K562 (cell line): ENCODE measurements at regions not wholly inside any gene's neighbourhood (a gene's known extent, or its start where the extent isn't known, plus 50 kb on each side); places are given as distances from the start of the nearest gene placed in this dataset.
A peak's percentile ranks its signal among the peaks of the same experiment; 100 is the strongest.

Source experiments
- ATAC-seq: fragments of 200-7000 bp; cut with Tn5 transposase; 3 replicates; pipeline ENCODE4 v1.9.1; 2020; ENCODE audit warnings: moderate library complexity
- BruUV-seq: library from RNA; stranded (reverse); fragments of 400-500 nt; replicated peaks from 2 replicates; lab custom pipeline; 2021; lab: Mats Ljungman, UMichigan
- CTCF ChIA-PET: fragments of 300-600 bp; formaldehyde crosslinking; extraction: SDS; loops from one replicate; lab custom pipeline; 2021; ENCODE audit warnings: low intra/inter-chr PET ratio; lab: Yijun Ruan, JAX
- POLR2A ChIA-PET: fragments of 300-600, 350-650 bp; sonication (Branson Sonifier 250); formaldehyde crosslinking; extraction: SDS; loops from one replicate; lab custom pipeline; 2021; ENCODE audit warnings: antibody characterized with exemption, inconsistent platforms; lab: Yijun Ruan, JAX
- DNase-seq, 4 experiments: peaks; one replicate each; pipeline versions ENCODE4 v3.0.0 to v3.0.0-alpha.2; 2011 to 2018; ENCODE audit warnings: low spot score in 3 of 4, mixed read lengths in 3 of 4; ENCODE audit errors: extremely low read depth in 1 of 4
- FAIRE-seq: peaks from 2 replicates; lab custom pipeline; 2011; peaks lifted over from hg19 to GRCh38; lab: Jason Lieb, UNC
- H2AFZ ChIP-seq: 2 replicates; pipeline ENCODE4 v1.6.0; 2011; ENCODE audit warnings: low read depth, low read length, control low read depth, inconsistent platforms
- H3K27ac ChIP-seq: fragments of 200-600 bp; 3 replicates; pipeline ENCODE4 v1.8.0; 2011; ENCODE audit warnings: low read depth, mild to moderate bottlenecking, control low read depth, inconsistent platforms, low read length, moderate library complexity, mixed read lengths; ENCODE audit errors: extremely low read depth
- H3K27me3 ChIP-seq, 2 experiments: fragments of 300-600 bp in 1 of 2; 2 replicates in 1 of 2; 3 replicates in 1 of 2; pipeline versions ENCODE4 v1.6.0 to v1.8.0; 2011; ENCODE audit warnings: inconsistent platforms in 2 of 2, low read length in 2 of 2, mild to moderate bottlenecking in 1 of 2, mixed read lengths in 1 of 2, moderate library complexity in 1 of 2; ENCODE audit not compliant: control insufficient read depth in 2 of 2, insufficient read depth in 2 of 2
- H3K36me3 ChIP-seq: fragments of 300-600 bp; 3 replicates; pipeline ENCODE4 v1.8.0; 2011; ENCODE audit warnings: mild to moderate bottlenecking, low read length, inconsistent platforms; ENCODE audit not compliant: control insufficient read depth, insufficient read depth
- H3K4me1 ChIP-seq, 2 experiments: fragments of 200-600 bp in 1 of 2; replicated peaks in 1 of 2; 2 replicates in 1 of 2; 3 replicates in 1 of 2; pipeline versions ENCODE4 v1.5.1 to v1.8.0; 2011; ENCODE audit warnings: inconsistent platforms in 2 of 2, low read length in 2 of 2, mild to moderate bottlenecking in 1 of 2, mixed read lengths in 1 of 2, moderate library complexity in 1 of 2; ENCODE audit not compliant: control insufficient read depth in 2 of 2, insufficient read depth in 2 of 2
- H3K4me2 ChIP-seq: 2 replicates; pipeline ENCODE4 v1.6.1; 2011; ENCODE audit warnings: low read length, control low read depth, inconsistent platforms, mixed read lengths; ENCODE audit not compliant: insufficient read depth
- H3K4me3 ChIP-seq: fragments of 200-600 bp; sonication (generic), shearing (Covaris generic); 2 replicates; pipeline ENCODE4 v1.5.1; 2016; ENCODE audit warnings: control low read depth, inconsistent platforms
- H3K79me2 ChIP-seq: fragments of 200-600 bp; 3 replicates; pipeline ENCODE4 v1.8.0; 2011; ENCODE audit warnings: low read length, inconsistent platforms; ENCODE audit not compliant: control insufficient read depth, insufficient read depth
- H3K9ac ChIP-seq, 2 experiments: 2 replicates each; pipeline versions ENCODE4 v1.6.0 to v1.6.1; 2011; ENCODE audit warnings: low read depth in 2 of 2, low read length in 2 of 2, control low read depth in 1 of 2, inconsistent platforms in 1 of 2, mild to moderate bottlenecking in 1 of 2, mixed read lengths in 1 of 2; ENCODE audit not compliant: insufficient read depth in 1 of 2
- H3K9me1 ChIP-seq: one replicate; pipeline ENCODE4 v1.6.0; 2011; ENCODE audit warnings: inconsistent platforms, mild to moderate bottlenecking, low read length, moderate library complexity; ENCODE audit not compliant: control insufficient read depth, insufficient read depth
- H3K9me3 ChIP-seq: replicated peaks from 2 replicates; pipeline ENCODE4 v1.5.1; 2011; ENCODE audit warnings: low read depth, low read length, inconsistent platforms; ENCODE audit not compliant: control insufficient read depth, insufficient read depth
- H4K20me1 ChIP-seq: replicated peaks from 2 replicates; pipeline ENCODE4 v1.6.1; 2011; ENCODE audit warnings: low read length, inconsistent platforms, mixed read lengths; ENCODE audit not compliant: control insufficient read depth, insufficient read depth
- BCL6 ChIP-seq: fragments of 250-450 bp; sonication (Bioruptor Pico); IDR thresholded peaks from 2 replicates; pipeline ENCODE4 v1.4.0; 2020
- BRD9 ChIP-seq: fragments of 450-650 bp; IDR thresholded peaks from 2 replicates; pipeline ENCODE4 v1.6.1; 2018; ENCODE audit warnings: low read depth; ENCODE audit not compliant: partially characterized antibody
- FOXK1 ChIP-seq: sonication (generic); formaldehyde crosslinking; IDR thresholded peaks from 2 replicates; pipeline ENCODE4 v1.8.0; 2022; ENCODE audit warnings: missing genetic modification reagents, mild to moderate bottlenecking, borderline replicate concordance
- HLTF ChIP-seq: fragments of 450-650 bp; IDR thresholded peaks from 2 replicates; pipeline ENCODE4 v1.6.1; 2016
- TRIM28 ChIP-seq: fragments of 450-650 bp; IDR thresholded peaks from 2 replicates; pipeline ENCODE4 v1.6.1; 2017
- YBX1 ChIP-seq: fragments of 450-650 bp; IDR thresholded peaks from 2 replicates; pipeline ENCODE4 v1.7.1; 2016; ENCODE audit warnings: mild to moderate bottlenecking
- ZNF124 ChIP-seq: sonication (generic); formaldehyde crosslinking; IDR thresholded peaks from 2 replicates; pipeline ENCODE4 v1.8.1; 2022; ENCODE audit warnings: missing genetic modification reagents
- ZNF224 ChIP-seq: sonication (generic); formaldehyde crosslinking; IDR thresholded peaks from 2 replicates; pipeline ENCODE4 v1.8.0; 2022; ENCODE audit warnings: mild to moderate bottlenecking, missing genetic modification reagents
- ZNF507 ChIP-seq: conservative IDR thresholded peaks from 2 replicates; pipeline ENCODE4 v1.6.1; 2017; ENCODE audit warnings: missing genetic modification characterization, missing compliant biosample characterization
- ZNF707 ChIP-seq: fragments of 250-450 bp; sonication (Bioruptor Pico); conservative IDR thresholded peaks from 2 replicates; pipeline ENCODE4 v1.8.0; 2022; ENCODE audit warnings: inconsistent platforms, mild to moderate bottlenecking, moderate library complexity
- WGBS: fragments of 100-300 bp; shearing (Covaris generic); methylation state at CpG from one replicate; pipeline ENCODE4 v1.1.6; 2016; ENCODE audit warnings: low coverage, mixed read lengths; ENCODE audit not compliant: insufficient coverage; ENCODE audit errors: missing lambda C conversion rate; 5-methylcytosine and 5-hydroxymethylcytosine counted together
- in situ Hi-C: fragments of 300-500 bp; cut with MboI; formaldehyde crosslinking; loops from 4 replicates; pipeline ENCODE4 v1.15.0; 2018; ENCODE audit warnings: inconsistent platforms, mixed read lengths
- intact Hi-C: fragments of 100-400 bp; cut with micrococcal nuclease; formaldehyde crosslinking; loops from 2 replicates; pipeline ENCODE4 v1.14.2; 2022

DNA sequence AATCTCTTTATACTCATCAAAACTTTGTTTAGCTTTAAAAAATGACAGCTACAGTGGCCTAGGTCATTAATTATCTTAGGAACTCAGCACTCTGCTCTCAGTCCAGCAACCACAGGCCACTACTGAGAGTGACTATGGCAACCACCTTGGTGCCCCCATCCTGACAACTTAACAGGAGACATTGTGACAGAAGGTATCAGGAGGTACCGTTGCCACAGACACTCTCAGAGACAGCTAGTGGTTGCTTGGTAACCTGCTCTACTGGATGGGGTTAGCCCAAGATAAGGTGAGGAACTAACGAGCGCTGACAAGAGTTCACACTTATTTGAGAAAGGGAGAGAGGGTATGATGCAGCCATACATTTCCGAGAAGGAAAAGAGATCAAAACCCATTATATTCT lies 76.1 kb upstream of the TFAP2D start:
- no peaks in the 10 kb centered on the region for H3K9me3 ChIP-seq
- H3K4me2 ChIP-seq = no peak overlapping the region
- no peak overlapping the region for H3K27ac ChIP-seq
- H2AFZ ChIP-seq = no peak overlapping the region
- BruUV-seq = no TSS peak
- no peak overlapping the region for H3K4me3 ChIP-seq
- H3K9me1 ChIP-seq = no peaks in the 10 kb centered on the region
- CTCF ChIA-PET = no interaction called here
- H3K36me3 ChIP-seq = no peaks in the 10 kb centered on the region
- no peaks in the 10 kb centered on the region for H3K4me1 ChIP-seq
- no peaks in the 10 kb centered on the region for H3K79me2 ChIP-seq
- WGBS = 0% methylated on average over 4 of the region's 4 CpGs
- FAIRE-seq (no peak), DNase-seq (no peak), ATAC-seq (no peak)
- H3K9ac ChIP-seq = no peak overlapping the region
- intact Hi-C loops = no loop called here
- TF ChIP-seq BRD9 (no peak), FOXK1 (CRISPR knock-in tag) (no peak), HLTF (no peak), TRIM28 (no peak)
- POLR2A ChIA-PET = no interaction called here
- no peaks in the 10 kb centered on the region for H4K20me1 ChIP-seq
- H3K27me3 ChIP-seq = no peaks in the 10 kb centered on the region
- in situ Hi-C loops = no loop called here

DNA sequence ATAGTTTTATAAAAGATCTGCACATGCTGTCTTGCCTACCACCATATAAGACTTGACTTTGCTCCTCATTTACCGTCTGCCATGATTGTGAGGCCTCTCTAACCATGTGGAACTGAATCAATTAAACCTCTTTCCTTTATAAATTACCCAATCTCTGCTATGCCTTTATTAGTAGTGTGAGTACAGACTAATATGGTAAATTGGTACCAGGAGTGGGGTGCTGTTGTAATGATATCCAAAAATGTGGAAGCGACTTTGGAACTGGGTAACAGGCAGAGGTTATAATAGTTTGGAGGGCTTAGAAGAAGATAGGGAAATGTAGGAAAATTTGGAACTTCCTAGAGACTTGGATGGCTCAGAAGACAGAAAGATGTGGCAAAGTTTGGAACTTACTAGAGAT lies 64.2 kb upstream of the TFAP2D start:
- H3K27ac ChIP-seq = no peak overlapping the region
- no peaks in the 10 kb centered on the region for H3K36me3 ChIP-seq
- no peaks in the 10 kb centered on the region for H3K79me2 ChIP-seq
- intact Hi-C loops = no loop called here
- no peaks in the 10 kb centered on the region; the same call in 1 of the 2 replicates for H3K9me3 ChIP-seq
- H3K4me1 ChIP-seq = no peaks in the 10 kb centered on the region
- FAIRE-seq (no peak), ATAC-seq (no peak), DNase-seq (no peak)
- TF ChIP-seq YBX1 = no peak
- TF ChIP-seq ZNF507 (tag) = no peak
- no peak for TF ChIP-seq ZNF124 (CRISPR knock-in tag)
- TF ChIP-seq ZNF707 = peak; percentile 89
- no peak for TF ChIP-seq BCL6 (CRISPR knock-in tag)
- TF ChIP-seq ZNF224 = no peak
- H3K9me1 ChIP-seq = no peaks in the 10 kb centered on the region
- POLR2A ChIA-PET = no interaction called here
- no peak overlapping the region for H3K9ac ChIP-seq
- in situ Hi-C loops = no loop called here
- no TSS peak for BruUV-seq
- no peak overlapping the region for H3K4me2 ChIP-seq
- H2AFZ ChIP-seq = no peak overlapping the region
- no peak overlapping the region for H3K4me3 ChIP-seq
- CTCF ChIA-PET = no interaction called here
- 0% methylated on average over 2 of the region's 2 CpGs for WGBS
- H3K27me3 ChIP-seq = no peaks in the 10 kb centered on the region
- H4K20me1 ChIP-seq = no peaks in the 10 kb centered on the region
